HEK293 (cell line): ENCODE measurements at regions not wholly inside any gene's neighbourhood (a gene's known extent, or its start where the extent isn't known, plus 50 kb on each side); places are given as distances from the start of the nearest gene placed in this dataset.

Source experiments
- ZNF140 ChIP-seq: fragments of 450-650 bp; formaldehyde crosslinking; IDR thresholded peaks from 2 replicates; pipeline ENCODE4 v1.5.1; 2016; ENCODE audit warnings: missing biosample characterization, missing genetic modification characterization
- TF ChIP-seq, protein P1 (sequence below): fragments of 450-650 bp; formaldehyde crosslinking; IDR thresholded peaks from 2 replicates; pipeline ENCODE4 v1.5.1; 2016; ENCODE audit warnings: missing biosample characterization, missing genetic modification characterization

DNA sequence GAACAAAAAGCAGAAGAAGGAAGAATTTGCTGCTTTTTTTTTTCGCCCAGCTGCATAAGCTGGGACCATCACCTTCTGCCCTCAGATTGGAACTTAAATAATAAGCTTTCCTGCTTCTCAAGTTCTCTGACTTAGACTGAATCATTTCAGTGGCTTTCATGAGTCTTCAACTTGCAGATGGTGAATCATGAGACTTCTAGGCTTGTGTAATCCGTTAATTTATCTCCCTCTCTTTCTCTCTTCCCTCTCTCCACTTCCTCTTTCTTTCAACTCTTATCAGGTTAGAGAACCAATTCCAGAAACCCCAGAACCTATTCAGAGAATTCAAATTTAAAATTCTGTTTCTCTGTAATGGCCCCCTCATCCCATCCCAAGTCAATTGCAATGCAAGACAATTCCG, 1153.7 kb downstream of the PCDH9 start:
- TF ChIP-seq ZNF140 (tag by site-specific recombination), result no peak
- TF ChIP-seq, protein P1, sequence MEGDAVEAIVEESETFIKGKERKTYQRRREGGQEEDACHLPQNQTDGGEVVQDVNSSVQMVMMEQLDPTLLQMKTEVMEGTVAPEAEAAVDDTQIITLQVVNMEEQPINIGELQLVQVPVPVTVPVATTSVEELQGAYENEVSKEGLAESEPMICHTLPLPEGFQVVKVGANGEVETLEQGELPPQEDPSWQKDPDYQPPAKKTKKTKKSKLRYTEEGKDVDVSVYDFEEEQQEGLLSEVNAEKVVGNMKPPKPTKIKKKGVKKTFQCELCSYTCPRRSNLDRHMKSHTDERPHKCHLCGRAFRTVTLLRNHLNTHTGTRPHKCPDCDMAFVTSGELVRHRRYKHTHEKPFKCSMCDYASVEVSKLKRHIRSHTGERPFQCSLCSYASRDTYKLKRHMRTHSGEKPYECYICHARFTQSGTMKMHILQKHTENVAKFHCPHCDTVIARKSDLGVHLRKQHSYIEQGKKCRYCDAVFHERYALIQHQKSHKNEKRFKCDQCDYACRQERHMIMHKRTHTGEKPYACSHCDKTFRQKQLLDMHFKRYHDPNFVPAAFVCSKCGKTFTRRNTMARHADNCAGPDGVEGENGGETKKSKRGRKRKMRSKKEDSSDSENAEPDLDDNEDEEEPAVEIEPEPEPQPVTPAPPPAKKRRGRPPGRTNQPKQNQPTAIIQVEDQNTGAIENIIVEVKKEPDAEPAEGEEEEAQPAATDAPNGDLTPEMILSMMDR, result no peak
